GM19467 (cell line): ENCODE measurements at regions not wholly inside any gene's neighbourhood (a gene's known extent, or its start where the extent isn't known, plus 50 kb on each side); places are given as distances from the start of the nearest gene placed in this dataset.
"Not testable (repeated sequence)": the region's sequence is repeated elsewhere in the genome, so short reads cannot be mapped to it uniquely, and the experiment has no call there.

Experiments used
- ATAC-seq: cut with Tn5 transposase; IDR thresholded peaks from one replicate; pipeline ENCODE4 v1.9.1; 2021; ENCODE audit warnings: mild to moderate bottlenecking, moderate library complexity; ENCODE audit not compliant: unreplicated experiment

DNA sequence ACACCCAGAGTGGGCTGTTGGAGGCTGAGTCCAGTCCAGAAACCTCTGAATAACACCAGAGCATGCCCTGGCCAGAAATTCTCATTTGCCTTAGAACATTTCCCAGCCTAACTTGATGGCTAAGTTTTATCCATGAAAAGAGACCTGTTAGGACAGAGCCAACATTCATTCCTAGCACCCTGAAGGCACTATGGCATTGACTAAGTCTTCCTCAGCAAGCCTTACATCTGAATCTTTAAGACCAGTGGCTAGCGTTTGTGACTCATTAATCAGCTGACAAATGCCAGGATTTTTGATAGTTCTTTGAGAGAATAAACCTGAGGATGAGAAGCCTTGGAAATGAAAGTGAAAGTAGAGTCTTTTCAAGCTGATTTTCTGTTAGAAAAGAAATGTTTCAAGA, 1087.1 kb upstream of the ALCAM start:
- ATAC-seq, result no peak

DNA sequence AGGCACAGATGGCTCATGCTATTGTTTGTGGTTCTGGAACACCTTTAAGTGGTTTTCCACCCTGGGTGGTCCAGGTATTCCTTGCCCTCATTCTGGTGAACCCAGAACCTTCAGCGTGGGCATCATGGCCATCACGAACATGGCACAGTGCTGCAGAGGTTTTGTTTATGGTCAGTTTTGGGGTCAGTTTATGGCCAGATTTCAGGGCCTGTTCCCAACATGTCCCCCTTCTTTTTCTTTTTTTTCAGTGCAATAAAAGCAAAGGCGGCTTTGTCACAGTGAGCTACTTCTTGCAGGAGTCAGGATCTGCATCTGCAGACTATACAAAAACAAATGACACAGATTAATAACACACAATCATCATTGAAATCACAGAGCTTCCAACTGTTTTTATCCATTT, 1085.0 kb upstream of the ALCAM start:
- ATAC-seq, result no peak

DNA sequence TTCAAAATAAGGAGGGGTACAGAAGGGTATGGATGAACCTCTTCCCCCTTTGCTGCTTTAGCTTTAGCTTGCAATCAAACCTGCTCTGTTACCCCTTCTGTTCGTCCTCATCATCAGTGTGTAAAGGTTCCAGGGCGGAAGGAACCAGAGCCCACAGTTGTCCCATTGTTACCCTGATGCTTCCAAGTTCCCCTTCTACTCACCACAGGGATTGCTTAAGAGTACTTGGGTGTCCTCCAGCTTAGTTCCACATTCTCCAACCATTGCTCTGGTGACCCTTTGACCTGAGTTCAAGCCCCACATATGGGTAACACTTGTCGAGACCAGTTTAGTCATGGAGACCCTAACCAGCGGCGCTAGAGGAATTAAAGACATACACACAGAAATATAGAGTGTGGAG, 1080.1 kb upstream of the ALCAM start:
- ATAC-seq, result no peak

DNA sequence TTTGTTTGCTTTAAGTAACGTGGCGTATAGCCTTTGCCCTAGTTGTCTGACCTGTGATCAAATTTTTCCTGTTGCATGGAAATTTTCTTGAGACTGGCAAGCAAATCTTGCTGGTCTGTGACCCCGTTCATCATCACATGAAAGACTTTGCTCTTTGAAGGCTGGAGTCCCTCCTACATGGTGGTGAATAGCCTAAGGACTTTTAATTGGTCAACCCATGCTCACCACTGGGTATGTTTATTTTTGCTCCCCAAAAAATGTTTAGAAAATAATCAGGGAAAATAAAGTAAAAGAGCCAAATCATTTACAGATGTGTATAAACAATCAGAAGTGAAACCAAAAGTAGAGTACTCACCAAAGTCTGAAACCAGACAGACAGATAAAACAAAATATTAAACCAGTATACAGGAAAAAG, 1075.3 kb upstream of the ALCAM start:
- ATAC-seq, result peak; percentile 65

DNA sequence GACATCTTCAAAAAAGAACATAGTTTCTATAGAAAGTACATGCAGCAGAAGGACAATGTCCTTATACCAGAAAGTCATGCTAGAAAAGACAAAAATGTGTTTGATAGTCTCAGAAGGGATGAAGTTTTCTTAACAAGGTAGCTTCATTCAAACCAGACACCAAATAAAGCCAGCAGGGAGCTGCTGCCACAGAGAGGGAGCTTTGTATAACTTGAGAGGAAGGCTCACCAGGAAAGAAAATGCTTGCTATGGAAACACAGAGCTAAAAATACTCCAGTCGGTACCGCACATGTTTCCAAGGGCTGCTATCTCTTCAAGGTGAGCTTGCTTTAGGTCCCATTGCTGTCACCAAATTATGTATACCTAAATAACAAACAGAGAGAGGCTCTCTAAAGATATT, 1074.8 kb upstream of the ALCAM start:
- peak; percentile 11 for ATAC-seq

DNA sequence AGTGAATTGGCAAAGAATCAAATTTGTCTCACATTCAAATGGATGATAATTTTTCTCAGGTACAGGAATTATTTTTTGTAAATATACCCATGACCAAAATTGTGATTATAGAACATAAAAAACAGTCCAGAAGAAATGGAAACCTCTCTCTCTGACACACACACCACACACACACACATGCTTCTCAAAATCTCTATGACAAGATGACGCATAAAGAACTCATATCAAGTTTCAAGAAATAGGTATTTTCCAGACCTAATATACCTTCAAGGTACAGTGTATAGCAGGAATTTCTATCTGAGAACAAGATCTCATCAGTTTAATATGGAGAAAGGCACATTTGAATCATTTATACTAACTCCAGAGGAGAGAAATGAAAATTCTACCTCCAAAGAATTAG, 1069.1 kb upstream of the ALCAM start:
- no peak for ATAC-seq

DNA sequence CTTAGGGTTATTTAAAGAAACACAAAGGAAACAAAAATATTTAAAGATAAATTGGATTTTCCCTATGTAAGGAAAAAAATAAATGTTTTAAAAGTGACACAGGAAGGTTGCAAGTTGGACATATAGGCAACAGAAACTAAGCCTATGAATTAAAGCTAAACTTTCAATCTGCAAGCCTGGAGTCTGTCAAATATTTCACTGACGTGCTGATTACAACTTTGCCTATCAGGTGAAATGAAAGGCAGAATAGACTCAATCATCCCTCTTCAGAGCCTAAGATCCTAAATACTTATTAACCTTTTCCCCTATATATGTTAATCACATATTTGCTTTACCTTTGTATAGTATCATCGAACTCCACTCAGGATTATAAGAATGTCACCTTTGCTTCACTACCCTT, 1068.0 kb upstream of the ALCAM start:
- no peak for ATAC-seq

DNA sequence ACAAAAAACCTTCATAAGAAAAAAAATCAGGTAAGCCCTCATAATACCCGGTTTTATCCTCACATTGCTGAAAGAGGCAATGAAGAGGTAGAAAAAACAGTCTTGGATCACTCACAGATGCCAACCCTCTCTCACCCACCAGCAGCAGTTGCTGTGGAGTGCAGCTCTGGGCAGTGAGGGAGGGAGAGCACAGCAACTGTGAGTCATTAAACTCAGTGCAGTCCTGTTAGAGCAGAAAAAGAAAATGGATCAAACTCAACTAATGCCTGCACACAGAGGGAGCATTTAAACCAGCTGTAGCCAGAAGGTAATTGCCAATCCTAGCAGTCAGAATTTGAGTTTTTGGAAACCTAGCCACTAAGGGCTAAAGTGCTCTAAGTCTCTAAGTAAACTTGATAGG, 1050.6 kb upstream of the ALCAM start:
- ATAC-seq, result no peak

DNA sequence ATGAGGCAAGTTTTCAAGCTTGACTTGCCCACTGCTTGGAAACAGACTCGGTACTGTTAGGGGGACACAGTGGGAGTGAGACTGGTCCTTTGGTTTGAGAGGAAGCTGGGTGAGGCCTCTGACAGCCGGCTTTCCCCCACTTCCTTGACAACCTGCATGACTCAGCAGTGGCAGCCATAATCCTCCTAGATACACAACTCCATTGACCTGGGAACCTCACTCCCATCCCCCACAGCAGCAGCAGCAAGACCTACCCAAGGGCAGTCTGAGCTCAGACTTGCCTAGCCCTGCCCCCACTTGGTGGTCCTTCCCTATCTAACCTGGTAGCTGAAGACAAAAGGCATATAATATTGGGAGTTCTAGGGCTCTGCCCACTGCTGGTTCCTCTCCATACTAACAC, 1043.5 kb upstream of the ALCAM start:
- ATAC-seq, result no peak

DNA sequence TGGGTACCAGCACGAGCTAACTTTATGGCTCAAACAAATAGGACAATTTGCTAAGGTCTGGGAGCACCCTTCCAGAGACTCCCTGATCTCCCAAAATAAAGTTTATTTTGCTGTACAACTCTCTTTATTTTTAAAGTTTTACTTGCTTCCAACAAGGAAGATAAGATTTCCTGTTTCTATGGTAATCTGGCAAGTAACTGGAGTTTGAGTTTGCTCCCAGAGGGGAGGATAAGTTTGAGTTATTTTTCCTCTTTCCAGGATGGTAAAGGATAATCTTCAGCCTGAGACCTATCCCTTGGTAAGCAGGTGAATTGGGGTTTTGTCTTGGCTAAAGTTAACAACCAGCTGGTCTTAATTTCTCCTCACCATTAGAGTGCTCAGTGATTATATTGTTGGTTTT, 1019.4 kb upstream of the ALCAM start:
- ATAC-seq, result no peak

DNA sequence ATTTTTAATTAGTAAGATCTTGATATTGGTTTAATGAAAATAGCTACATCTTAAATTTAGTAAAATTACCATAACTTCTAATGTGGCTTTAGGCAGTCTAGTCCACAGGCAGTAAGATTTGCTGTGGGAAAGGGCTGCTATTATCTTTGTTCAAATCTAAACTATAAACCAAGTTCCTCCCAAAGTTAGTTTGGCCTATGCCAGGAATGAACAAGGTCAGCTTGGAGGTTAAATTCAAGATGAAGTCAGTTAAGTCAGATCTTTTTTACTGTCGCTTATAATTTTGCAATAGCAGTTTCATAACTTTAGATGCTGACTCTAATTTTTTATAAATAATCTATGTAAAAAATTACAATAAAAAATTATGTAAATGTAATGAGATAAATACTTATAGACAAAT, 1016.9 kb upstream of the ALCAM start:
- no peak for ATAC-seq

DNA sequence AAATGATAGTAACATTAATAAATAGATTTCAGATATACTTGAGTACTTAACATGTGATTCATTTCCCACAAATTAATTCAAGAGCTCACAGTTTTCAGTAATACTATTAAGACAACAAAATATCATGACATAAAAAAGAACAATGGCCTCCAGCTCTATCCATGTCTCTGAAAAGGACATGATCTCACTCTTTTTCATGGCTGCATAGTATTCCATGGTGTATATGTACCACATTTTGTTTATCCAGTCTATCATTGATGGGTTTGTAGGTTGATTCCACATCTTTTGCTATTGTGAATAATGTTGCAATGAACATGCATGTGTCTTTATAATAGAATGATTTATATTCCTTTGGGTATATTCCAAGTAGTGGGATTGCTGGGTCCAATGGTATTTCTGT, 1012.8 kb upstream of the ALCAM start:
- ATAC-seq, result no peak

DNA sequence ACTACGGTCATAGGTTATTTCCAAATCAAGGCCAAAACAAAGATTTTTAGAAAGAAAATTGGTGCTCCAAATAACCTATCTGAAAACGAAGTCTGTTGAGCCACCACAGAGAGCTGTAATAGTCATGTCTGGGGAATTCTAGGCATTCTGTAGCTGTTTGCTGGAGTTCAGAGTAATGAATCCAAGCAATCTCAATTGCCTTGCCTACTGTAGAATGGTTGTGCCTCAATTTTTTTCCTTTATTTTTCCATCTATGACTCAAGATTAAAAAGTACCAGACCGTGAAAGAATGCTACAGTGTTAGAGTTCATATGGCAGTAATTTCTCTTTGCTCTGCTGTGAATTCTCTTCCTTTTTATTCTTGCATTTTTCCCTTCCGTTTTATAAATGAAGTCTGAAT, 1007.2 kb upstream of the ALCAM start:
- no peak for ATAC-seq

DNA sequence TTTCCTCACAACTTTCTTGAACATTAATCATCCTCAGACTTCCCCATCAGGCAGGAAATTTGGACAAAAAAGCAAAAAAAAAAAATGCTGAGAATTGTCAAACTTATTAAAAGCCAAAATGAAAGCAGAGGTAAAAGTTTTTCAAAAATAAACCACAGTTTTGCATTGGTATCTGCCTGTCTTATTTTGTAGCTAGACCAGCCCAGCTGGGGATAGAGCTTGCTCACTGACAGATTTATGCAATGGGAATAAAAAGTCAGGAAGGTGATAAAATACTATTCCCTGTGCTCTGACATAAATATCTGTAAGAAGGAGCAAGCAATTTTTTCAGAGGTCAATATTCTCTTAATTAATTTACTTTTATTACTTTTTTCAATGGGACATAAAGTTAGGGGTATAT, 1006.7 kb upstream of the ALCAM start:
- no peak for ATAC-seq

DNA sequence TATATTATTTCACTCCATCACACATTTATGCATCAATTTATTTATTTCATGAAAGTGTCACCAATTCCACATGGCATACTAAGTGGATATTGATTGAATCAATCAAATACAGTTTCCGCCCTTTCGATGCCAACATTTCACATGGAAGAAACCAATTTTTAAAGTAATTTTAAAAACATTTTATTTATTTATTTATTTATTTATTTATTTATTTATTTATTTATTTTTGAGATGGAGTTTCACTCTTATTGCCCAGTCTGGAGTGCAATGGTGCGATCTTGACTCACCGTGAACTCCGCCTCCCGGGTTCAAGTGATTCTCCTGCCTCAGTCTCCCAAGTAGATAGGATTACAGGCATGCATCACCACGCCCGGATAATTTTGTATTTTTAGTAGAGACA, 1005.0 kb upstream of the ALCAM start:
- not testable (repeated sequence) for ATAC-seq

DNA sequence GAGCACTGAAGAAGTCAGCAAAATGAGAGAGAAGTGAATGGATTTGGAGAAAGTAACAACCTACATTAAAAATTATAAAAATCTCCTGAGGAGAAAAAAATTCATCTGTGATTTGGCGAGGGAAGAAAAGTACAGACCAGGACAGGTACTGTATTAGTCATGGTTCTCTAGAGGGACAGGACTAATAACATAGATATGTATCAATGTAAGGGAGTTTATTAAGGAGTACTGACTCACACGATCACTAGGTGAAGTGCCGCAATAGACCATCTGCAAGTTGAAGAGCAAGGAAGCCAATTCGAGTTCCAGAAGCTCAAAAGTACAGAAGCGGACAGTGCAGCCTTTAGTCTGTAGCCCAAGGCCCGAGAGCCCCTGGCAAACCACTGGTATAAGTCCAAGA, 1004.4 kb upstream of the ALCAM start:
- no peak for ATAC-seq

DNA sequence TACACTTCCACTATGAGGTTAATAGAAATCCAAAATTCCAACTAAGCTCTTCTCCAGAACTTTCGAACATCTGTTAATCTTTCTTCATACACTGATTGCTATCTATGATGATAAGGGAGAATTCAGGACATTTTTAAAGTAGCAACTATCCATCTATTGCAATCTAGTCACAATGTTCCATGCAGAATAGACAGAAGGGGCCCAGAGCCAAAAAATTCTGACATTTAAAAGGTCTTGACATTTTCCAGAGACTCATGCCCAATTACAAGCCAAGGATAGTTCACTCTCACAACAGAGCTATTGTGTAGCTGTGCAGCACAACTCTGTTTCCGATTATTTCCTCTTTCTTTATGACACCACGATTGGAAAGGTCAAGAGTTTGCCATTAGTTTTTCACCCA, 999.7 kb upstream of the ALCAM start:
- ATAC-seq, result no peak

DNA sequence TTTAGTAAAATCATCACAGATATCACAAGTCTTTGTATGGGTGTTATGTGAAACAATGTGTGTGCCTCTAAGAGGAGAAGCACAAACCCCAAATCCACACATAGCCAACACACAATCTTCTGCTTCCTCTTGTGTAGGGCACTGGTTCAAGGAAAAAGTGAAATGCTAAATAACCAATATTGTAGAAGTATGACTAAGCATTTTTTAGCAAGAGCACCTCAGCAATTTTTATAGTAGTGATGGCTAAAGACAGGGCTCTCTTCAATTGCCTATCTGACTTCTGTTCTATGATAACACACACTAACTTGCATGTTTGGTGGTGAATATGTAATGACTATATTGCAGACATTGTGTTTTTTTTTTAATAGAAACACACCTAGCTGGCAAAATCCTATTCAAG, 997.9 kb upstream of the ALCAM start:
- no peak for ATAC-seq

DNA sequence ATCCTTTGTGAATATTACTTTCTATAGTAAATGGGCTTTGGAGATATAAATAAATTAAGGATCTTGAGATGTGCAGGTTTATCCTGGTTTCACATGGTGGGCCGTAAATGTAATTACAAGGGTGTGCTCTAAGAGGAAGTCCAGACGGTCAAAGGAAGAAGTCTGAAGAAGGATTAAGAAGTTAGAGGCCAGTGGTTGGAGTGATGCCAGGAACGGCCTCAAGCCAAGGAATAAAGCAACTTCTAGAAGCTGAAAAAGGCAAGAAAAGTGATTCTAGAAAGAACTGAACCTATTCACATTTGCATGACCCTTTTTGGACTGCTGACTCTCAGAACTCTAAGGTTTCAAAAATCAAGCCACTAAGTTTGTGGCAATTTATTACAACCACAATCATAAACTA, 981.3 kb upstream of the ALCAM start:
- no peak for ATAC-seq

DNA sequence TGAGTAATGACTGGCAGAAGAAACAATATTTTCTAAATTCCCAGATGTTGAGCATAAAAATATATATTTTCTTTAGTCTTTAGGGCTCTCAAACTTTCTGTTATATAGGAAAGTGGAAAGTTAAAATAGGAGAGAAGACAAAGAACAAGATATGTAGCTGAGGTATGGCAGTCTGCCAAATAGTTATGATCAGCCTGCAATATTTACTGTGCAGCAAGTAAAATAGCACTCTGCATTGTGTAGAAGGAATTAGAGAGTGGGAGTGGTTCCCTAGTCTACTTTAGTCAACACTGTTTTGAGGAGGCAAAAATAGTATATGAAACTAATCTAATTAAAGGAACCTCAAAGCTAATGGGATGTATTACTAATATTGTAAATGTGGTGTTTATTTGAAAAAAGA, 978.1 kb upstream of the ALCAM start:
- no peak for ATAC-seq

DNA sequence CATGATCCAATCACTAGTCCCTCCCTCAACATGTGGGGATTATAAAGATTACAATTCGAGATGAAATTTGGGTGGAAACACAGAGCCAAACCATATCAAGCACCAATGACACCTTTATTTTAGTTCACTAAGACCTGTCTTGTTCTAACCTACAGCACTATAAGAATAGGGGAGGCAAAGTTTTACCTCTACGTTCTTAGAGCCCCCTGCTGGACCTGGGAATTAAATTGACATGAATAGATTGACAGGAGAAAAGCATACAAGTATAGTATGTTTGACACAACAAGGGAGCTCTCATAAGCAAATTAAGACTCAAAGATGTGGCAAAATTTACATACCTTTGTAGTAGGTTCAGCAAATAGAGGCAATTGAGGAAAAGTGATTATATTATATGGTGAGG, 974.4 kb upstream of the ALCAM start:
- no peak for ATAC-seq

DNA sequence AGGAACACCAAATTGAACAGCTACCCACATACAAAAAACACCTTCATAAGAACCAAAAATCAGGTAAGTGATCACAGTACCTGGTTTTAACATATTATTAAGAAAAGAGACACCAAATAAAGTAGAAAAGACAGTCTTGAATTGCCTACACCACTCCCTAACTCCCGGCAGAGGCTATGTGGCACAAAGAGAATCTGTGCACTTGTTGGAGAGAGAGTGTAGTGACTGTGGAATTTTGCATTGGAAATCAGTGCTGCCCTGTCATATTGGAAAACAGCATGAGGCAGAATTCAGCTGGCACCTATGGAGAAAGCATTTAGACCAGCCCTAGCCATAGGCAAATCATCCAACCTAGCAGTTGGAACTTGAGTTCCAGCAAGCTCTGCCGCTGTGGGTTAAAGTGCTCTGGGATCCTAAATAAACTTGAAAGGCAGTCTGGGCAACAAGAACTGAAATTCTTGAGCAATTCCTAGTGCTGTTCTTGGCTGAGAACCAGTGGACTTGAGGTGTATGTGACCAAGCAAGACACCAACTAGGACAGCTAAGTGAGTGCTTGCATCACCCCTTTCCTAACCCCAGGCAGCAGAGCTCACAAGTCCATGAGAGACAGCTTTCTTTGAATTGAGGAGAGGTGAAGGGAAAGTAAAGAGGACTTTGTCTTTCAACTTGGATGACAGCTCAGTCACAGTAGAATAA, 969.6 kb upstream of the ALCAM start:
- ATAC-seq, result no peak

DNA sequence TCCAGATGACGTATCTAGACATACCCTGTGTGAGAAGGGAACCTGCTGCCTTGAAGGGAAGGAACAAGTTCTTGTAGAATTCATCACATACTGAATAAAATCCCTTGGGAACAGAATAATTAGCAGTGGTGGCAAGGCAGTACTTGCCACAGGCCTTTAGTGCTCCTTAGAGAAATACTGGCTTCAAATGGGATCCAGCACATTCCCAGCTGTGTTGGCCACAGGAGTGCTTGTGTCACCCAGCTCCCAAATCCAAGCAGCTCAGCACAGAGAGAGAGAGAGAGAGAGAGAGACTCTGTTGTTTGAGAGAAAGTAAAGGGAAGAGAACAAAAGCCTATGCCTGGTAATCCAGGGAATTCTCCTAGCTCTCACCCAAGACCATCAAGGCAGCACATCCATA, 969.0 kb upstream of the ALCAM start:
- ATAC-seq, result no peak

DNA sequence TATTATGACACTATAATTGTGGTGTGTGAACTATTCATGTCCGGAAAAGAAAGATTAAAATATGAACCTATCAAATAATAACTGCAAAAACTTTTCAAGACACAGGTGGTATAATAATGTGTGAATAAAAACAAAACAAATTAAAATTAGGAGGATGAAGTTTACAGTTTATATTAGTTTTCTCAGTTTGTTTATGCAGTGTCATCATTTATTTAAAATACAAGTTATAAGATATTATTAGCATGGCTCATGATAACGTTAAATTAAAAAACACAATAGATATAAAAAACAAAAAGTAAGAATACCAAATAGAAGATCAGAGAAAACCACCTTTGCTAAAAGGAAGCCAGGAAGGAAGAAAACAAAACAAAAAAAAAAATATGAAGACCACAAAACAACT, 963.8 kb upstream of the ALCAM start:
- no peak for ATAC-seq
